GM23338 (cell line): ENCODE measurements at regions not wholly inside any gene's neighbourhood (a gene's known extent, or its start where the extent isn't known, plus 50 kb on each side); places are given as distances from the start of the nearest gene placed in this dataset.
A peak's percentile ranks its signal among the peaks of the same experiment; 100 is the strongest.

Experiments used
- ATAC-seq: fragments of 200-7000 bp; cut with Tn5 transposase; 3 replicates; pipeline ENCODE4 v1.9.1; 2020
- DNase-seq: peaks from one replicate; pipeline ENCODE4 v3.0.0-alpha.2; 2015; ENCODE audit warnings: low spot score
- H2AFZ ChIP-seq: fragments of 200-600 bp; sonication (generic); 2 replicates; pipeline ENCODE4 v1.8.0; 2016; ENCODE audit warnings: antibody characterized with exemption, mild to moderate bottlenecking, moderate library complexity
- H3F3A ChIP-seq: fragments of 200-600 bp; sonication (generic); replicated peaks from 2 replicates; pipeline ENCODE4 v1.8.0; 2017; ENCODE audit warnings: antibody characterized with exemption, mixed run types, low read depth
- H3K27ac ChIP-seq: fragments of 200-600 bp; sonication (generic); 2 replicates; pipeline ENCODE4 v1.6.1; 2016; ENCODE audit warnings: low read depth
- H3K27me3 ChIP-seq: fragments of 200-600 bp; sonication (generic); 2 replicates; pipeline ENCODE4 v1.8.0; 2016; ENCODE audit warnings: mild to moderate bottlenecking, mixed run types, moderate library complexity; ENCODE audit not compliant: insufficient read depth
- H3K36me3 ChIP-seq: fragments of 200-600 bp; sonication (generic); 2 replicates; pipeline ENCODE4 v1.8.0; 2016; ENCODE audit warnings: mild to moderate bottlenecking; ENCODE audit not compliant: insufficient read depth
- H3K4me1 ChIP-seq: fragments of 200-600 bp; sonication (generic); 2 replicates; pipeline ENCODE4 v1.8.0; 2016; ENCODE audit warnings: mild to moderate bottlenecking, moderate library complexity; ENCODE audit not compliant: insufficient read depth
- H3K4me2 ChIP-seq: fragments of 200-600 bp; sonication (generic); 2 replicates; pipeline ENCODE4 v1.7.1; 2017; ENCODE audit warnings: mixed run types
- H3K4me3 ChIP-seq: fragments of 200-600 bp; sonication (generic); 2 replicates; pipeline ENCODE4 v1.6.1; 2016; ENCODE audit warnings: mixed run types
- H3K79me2 ChIP-seq: fragments of 200-600 bp; sonication (generic); replicated peaks from 2 replicates; pipeline ENCODE4 v1.8.0; 2017; ENCODE audit warnings: mild to moderate bottlenecking; ENCODE audit not compliant: insufficient read depth
- H3K9me2 ChIP-seq: fragments of 200-600 bp; sonication (generic); 2 replicates; pipeline ENCODE4 v1.8.0; 2017; ENCODE audit not compliant: insufficient read depth
- H4K20me1 ChIP-seq: fragments of 200-600 bp; sonication (generic); replicated peaks from 2 replicates; pipeline ENCODE4 v1.8.0; 2017; ENCODE audit warnings: mild to moderate bottlenecking; ENCODE audit not compliant: insufficient read depth
- H3K27ac Mint-ChIP-seq: 2 replicates; pipeline ENCODE4 v1.8.0; 2020; ENCODE audit warnings: inconsistent platforms, mild to moderate bottlenecking, moderate library complexity, mixed read lengths
- H3K27me3 Mint-ChIP-seq: 3 replicates; pipeline ENCODE4 v1.8.0; 2022; ENCODE audit warnings: low read depth, mild to moderate bottlenecking, moderate library complexity, mixed read lengths, inconsistent platforms; ENCODE audit not compliant: insufficient read depth, poor library complexity
- H3K36me3 Mint-ChIP-seq: 3 replicates; pipeline ENCODE4 v1.8.0; 2021; ENCODE audit warnings: low read depth, mild to moderate bottlenecking, inconsistent platforms, moderate library complexity, mixed read lengths
- H3K4me1 Mint-ChIP-seq: 3 replicates; pipeline ENCODE4 v1.8.0; 2020; ENCODE audit warnings: mild to moderate bottlenecking, inconsistent platforms, mixed read lengths
- H3K4me3 Mint-ChIP-seq: 3 replicates; pipeline ENCODE4 v1.8.0; 2021; ENCODE audit warnings: moderate library complexity, mild to moderate bottlenecking, inconsistent platforms, mixed read lengths
- H3K9me3 Mint-ChIP-seq: 3 replicates; pipeline ENCODE4 v1.8.0; 2020; ENCODE audit warnings: moderate library complexity, mild to moderate bottlenecking, inconsistent platforms, mixed read lengths
- EZH2phosphoT487 ChIP-seq: fragments of 200-600 bp; sonication (generic); IDR thresholded peaks from one replicate; pipeline ENCODE4 v1.8.1; 2018; ENCODE audit warnings: antibody characterized with exemption; ENCODE audit not compliant: unreplicated experiment
- STAT1 ChIP-seq: IDR thresholded peaks from one replicate; pipeline ENCODE4 v1.6.1; 2016; ENCODE audit warnings: antibody characterized with exemption; ENCODE audit not compliant: unreplicated experiment
- TF ChIP-seq, protein P1 (sequence below): fragments of 250-450 bp; sonication (Bioruptor Pico); IDR thresholded peaks from 2 replicates; pipeline ENCODE4 v1.5.0; 2020; ENCODE audit warnings: mild to moderate bottlenecking, moderate library complexity
- TF ChIP-seq, protein P2 (sequence below), 2 experiments: fragments of 200-600 bp in 1 of 2; sonication (generic) in 1 of 2; conservative IDR thresholded peaks; 2 replicates each; pipeline versions ENCODE4 v1.5.1 to v1.6.1; 2016 to 2017; ENCODE audit warnings: antibody characterized with exemption in 2 of 2, low read depth in 2 of 2, mild to moderate bottlenecking in 2 of 2, moderate library complexity in 1 of 2

DNA sequence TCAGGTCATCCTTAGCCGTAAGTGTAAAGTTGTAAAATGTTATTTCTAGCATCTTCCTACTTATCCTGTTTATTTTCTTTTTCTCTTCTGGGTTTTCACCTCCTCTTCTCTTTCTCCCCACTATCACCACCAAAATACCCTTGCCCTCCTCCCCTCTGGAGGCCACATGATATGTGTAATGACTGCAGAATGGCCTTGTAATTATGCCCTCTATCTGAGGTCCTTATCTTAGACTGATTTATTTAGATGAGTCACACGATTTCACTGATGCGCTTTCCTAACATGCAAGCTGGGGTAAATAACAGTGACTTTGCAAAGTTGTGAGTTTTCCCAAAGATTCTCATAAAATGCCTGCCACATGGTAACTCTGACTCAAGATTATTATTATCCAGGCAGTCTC, 231.8 kb upstream of the GPRIN3 start:
- Mint-ChIP-seq H3K27me3 (no peaks in the 10 kb centered on the region), H3K36me3 (no peaks in the 10 kb centered on the region), H3K9me3 (no peaks in the 10 kb centered on the region), H3K4me3 (no peak overlapping the region), H3K27ac (no peak overlapping the region), H3K4me1 (peaks cover 11% of the 10 kb centered on the region; the same call in 2 of the 3 replicates)
- no peak overlapping the region; the same call in 1 of the 2 replicates for H3K4me2 ChIP-seq
- H3K4me3 ChIP-seq: no peak overlapping the region
- ATAC-seq (no peak), DNase-seq (no peak)
- H3F3A ChIP-seq: no peaks in the 10 kb centered on the region
- no peaks in the 10 kb centered on the region for H3K79me2 ChIP-seq
- H4K20me1 ChIP-seq: no peaks in the 10 kb centered on the region
- peaks cover 6% of the 10 kb centered on the region for H3K4me1 ChIP-seq
- H2AFZ ChIP-seq: peak overlapping the region; percentile 6; the same call in 1 of the 2 replicates
- no peaks in the 10 kb centered on the region; the same call in 1 of the 2 replicates for H3K9me2 ChIP-seq
- H3K27ac ChIP-seq: no peak overlapping the region
- no peaks in the 10 kb centered on the region for H3K27me3 ChIP-seq
- H3K36me3 ChIP-seq: no peaks in the 10 kb centered on the region
- TF ChIP-seq EZH2phosphoT487 (no peak), STAT1 (no peak)
- TF ChIP-seq, protein P1, sequence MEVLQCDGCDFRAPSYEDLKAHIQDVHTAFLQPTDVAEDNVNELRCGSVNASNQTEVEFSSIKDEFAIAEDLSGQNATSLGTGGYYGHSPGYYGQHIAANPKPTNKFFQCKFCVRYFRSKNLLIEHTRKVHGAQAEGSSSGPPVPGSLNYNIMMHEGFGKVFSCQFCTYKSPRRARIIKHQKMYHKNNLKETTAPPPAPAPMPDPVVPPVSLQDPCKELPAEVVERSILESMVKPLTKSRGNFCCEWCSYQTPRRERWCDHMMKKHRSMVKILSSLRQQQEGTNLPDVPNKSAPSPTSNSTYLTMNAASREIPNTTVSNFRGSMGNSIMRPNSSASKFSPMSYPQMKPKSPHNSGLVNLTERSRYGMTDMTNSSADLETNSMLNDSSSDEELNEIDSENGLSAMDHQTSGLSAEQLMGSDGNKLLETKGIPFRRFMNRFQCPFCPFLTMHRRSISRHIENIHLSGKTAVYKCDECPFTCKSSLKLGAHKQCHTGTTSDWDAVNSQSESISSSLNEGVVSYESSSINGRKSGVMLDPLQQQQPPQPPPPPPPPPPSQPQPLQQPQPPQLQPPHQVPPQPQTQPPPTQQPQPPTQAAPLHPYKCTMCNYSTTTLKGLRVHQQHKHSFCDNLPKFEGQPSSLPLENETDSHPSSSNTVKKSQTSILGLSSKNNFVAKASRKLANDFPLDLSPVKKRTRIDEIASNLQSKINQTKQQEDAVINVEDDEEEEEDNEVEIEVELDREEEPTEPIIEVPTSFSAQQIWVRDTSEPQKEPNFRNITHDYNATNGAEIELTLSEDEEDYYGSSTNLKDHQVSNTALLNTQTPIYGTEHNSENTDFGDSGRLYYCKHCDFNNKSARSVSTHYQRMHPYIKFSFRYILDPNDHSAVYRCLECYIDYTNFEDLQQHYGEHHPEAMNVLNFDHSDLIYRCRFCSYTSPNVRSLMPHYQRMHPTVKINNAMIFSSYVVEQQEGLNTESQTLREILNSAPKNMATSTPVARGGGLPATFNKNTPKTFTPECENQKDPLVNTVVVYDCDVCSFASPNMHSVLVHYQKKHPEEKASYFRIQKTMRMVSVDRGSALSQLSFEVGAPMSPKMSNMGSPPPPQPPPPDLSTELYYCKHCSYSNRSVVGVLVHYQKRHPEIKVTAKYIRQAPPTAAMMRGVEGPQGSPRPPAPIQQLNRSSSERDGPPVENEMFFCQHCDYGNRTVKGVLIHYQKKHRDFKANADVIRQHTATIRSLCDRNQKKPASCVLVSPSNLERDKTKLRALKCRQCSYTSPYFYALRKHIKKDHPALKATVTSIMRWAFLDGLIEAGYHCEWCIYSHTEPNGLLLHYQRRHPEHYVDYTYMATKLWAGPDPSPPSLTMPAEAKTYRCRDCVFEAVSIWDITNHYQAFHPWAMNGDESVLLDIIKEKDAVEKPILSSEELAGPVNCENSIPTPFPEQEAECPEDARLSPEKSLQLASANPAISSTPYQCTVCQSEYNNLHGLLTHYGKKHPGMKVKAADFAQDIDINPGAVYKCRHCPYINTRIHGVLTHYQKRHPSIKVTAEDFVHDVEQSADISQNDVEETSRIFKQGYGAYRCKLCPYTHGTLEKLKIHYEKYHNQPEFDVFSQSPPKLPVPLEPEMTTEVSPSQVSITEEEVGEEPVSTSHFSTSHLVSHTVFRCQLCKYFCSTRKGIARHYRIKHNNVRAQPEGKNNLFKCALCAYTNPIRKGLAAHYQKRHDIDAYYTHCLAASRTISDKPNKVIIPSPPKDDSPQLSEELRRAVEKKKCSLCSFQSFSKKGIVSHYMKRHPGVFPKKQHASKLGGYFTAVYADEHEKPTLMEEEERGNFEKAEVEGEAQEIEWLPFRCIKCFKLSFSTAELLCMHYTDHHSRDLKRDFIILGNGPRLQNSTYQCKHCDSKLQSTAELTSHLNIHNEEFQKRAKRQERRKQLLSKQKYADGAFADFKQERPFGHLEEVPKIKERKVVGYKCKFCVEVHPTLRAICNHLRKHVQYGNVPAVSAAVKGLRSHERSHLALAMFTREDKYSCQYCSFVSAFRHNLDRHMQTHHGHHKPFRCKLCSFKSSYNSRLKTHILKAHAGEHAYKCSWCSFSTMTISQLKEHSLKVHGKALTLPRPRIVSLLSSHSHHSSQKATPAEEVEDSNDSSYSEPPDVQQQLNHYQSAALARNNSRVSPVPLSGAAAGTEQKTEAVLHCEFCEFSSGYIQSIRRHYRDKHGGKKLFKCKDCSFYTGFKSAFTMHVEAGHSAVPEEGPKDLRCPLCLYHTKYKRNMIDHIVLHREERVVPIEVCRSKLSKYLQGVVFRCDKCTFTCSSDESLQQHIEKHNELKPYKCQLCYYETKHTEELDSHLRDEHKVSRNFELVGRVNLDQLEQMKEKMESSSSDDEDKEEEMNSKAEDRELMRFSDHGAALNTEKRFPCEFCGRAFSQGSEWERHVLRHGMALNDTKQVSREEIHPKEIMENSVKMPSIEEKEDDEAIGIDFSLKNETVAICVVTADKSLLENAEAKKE (CRISPR knock-in tag): no peak
- TF ChIP-seq, protein P2, sequence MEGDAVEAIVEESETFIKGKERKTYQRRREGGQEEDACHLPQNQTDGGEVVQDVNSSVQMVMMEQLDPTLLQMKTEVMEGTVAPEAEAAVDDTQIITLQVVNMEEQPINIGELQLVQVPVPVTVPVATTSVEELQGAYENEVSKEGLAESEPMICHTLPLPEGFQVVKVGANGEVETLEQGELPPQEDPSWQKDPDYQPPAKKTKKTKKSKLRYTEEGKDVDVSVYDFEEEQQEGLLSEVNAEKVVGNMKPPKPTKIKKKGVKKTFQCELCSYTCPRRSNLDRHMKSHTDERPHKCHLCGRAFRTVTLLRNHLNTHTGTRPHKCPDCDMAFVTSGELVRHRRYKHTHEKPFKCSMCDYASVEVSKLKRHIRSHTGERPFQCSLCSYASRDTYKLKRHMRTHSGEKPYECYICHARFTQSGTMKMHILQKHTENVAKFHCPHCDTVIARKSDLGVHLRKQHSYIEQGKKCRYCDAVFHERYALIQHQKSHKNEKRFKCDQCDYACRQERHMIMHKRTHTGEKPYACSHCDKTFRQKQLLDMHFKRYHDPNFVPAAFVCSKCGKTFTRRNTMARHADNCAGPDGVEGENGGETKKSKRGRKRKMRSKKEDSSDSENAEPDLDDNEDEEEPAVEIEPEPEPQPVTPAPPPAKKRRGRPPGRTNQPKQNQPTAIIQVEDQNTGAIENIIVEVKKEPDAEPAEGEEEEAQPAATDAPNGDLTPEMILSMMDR (conservative IDR thresholded peaks at IDR 0.05; ENCODE audit: low read depth in 2 of 2): no peak
